Astrocyte (in vitro differentiated cells and primary cell): ENCODE measurements at regions not wholly inside any gene's neighbourhood (a gene's known extent, or its start where the extent isn't known, plus 50 kb on each side); places are given as distances from the start of the nearest gene placed in this dataset.

Experiments
- DNase-seq: peaks from one replicate; pipeline ENCODE4 v3.0.0-alpha.2; 2010; ENCODE audit warnings: low read depth
- FAIRE-seq: peaks from 2 replicates; lab custom pipeline; 2011; peaks lifted over from hg19 to GRCh38; lab: Jason Lieb, UNC
- H2AFZ ChIP-seq: 2 replicates; pipeline ENCODE4 v1.6.0; 2012; ENCODE audit warnings: low read depth, low read length, inconsistent platforms
- H3K27ac ChIP-seq: 2 replicates; pipeline ENCODE4 v1.5.1; 2011; ENCODE audit warnings: low read depth, low read length, inconsistent platforms
- H3K27me3 ChIP-seq: 2 replicates; pipeline ENCODE4 v1.6.0; 2011; ENCODE audit warnings: low read length, inconsistent platforms; ENCODE audit not compliant: insufficient read depth
- H3K36me3 ChIP-seq: 2 replicates; pipeline ENCODE4 v1.5.1; 2011; ENCODE audit warnings: low read length, inconsistent platforms; ENCODE audit not compliant: insufficient read depth
- H3K4me1 ChIP-seq: 2 replicates; pipeline ENCODE4 v1.5.1; 2011; ENCODE audit warnings: low read length, inconsistent platforms; ENCODE audit not compliant: insufficient read depth
- H3K4me2 ChIP-seq: 2 replicates; pipeline ENCODE4 v1.6.0; 2012; ENCODE audit warnings: low read length, inconsistent platforms
- H3K4me3 ChIP-seq: 2 replicates; pipeline ENCODE4 v1.5.1; 2011; ENCODE audit warnings: low read depth, mild to moderate bottlenecking, low read length, inconsistent platforms; ENCODE audit not compliant: insufficient read depth
- H3K79me2 ChIP-seq: 2 replicates; pipeline ENCODE4 v1.6.0; 2012; ENCODE audit warnings: mild to moderate bottlenecking, low read length, inconsistent platforms; ENCODE audit not compliant: insufficient read depth
- H3K9ac ChIP-seq: 2 replicates; pipeline ENCODE4 v1.6.0; 2012; ENCODE audit warnings: mild to moderate bottlenecking, low read length, inconsistent platforms
- H3K9me3 ChIP-seq: 2 replicates; pipeline ENCODE4 v1.5.1; 2012; ENCODE audit warnings: low read depth, mild to moderate bottlenecking, low read length, inconsistent platforms; ENCODE audit not compliant: insufficient read depth
- H4K20me1 ChIP-seq: 2 replicates; pipeline ENCODE4 v1.6.0; 2012; ENCODE audit warnings: low read length, inconsistent platforms; ENCODE audit not compliant: insufficient read depth
- H3K27ac Mint-ChIP-seq: one replicate; pipeline ENCODE4 v1.8.0; 2021; ENCODE audit warnings: mild to moderate bottlenecking, mixed read lengths; ENCODE audit not compliant: unreplicated experiment
- H3K27me3 Mint-ChIP-seq: one replicate; pipeline ENCODE4 v1.8.0; 2021; ENCODE audit warnings: low read depth, mixed read lengths; ENCODE audit not compliant: unreplicated experiment
- H3K36me3 Mint-ChIP-seq: one replicate; pipeline ENCODE4 v1.8.0; 2021; ENCODE audit warnings: low read depth, mixed read lengths; ENCODE audit not compliant: unreplicated experiment
- H3K4me1 Mint-ChIP-seq: one replicate; pipeline ENCODE4 v1.8.0; 2021; ENCODE audit warnings: low read depth, mixed read lengths; ENCODE audit not compliant: unreplicated experiment
- H3K4me3 Mint-ChIP-seq: one replicate; pipeline ENCODE4 v1.8.0; 2021; ENCODE audit warnings: mild to moderate bottlenecking, moderate library complexity, mixed read lengths; ENCODE audit not compliant: unreplicated experiment
- H3K9me3 Mint-ChIP-seq: one replicate; pipeline ENCODE4 v1.8.0; 2021; ENCODE audit warnings: mild to moderate bottlenecking, mixed read lengths; ENCODE audit not compliant: unreplicated experiment
- EZH2 ChIP-seq: IDR thresholded peaks from 2 replicates; pipeline ENCODE4 v1.6.1; 2012; ENCODE audit warnings: mild to moderate bottlenecking, low read length, inconsistent platforms; ENCODE audit not compliant: insufficient read depth
- TF ChIP-seq, protein P1 (sequence below): IDR thresholded peaks from 2 replicates; pipeline ENCODE4 v1.5.1; 2011; ENCODE audit warnings: low read depth, mild to moderate bottlenecking, inconsistent platforms, low read length, moderate library complexity; ENCODE audit not compliant: insufficient read depth

DNA sequence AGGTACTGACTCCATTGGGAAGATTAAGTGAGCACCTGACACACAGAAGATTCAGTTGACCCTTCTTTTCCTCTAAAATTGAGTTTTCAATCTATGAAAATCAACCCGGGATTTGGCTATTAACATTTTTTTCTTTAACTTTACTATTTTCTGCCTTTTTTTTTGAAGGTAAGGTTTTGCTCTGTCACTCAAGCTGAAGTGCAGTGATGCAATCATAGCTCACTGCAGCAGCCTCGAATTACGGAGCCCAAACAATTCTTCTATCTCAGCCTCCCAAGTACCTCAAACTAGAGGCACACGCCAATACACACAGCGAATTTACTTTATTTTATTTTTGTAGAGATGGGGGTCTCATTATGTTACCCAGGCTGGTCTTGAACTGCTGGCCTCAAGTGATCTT lies 1029.5 kb downstream of the MCTP2 start:
- H3K27ac Mint-ChIP-seq = no peak overlapping the region
- H3K4me3 Mint-ChIP-seq = no peak overlapping the region
- Histone ChIP-seq H3K4me2 (no peak overlapping the region), H3K9me3 (no peaks in the 10 kb centered on the region), H3K36me3 (no peaks in the 10 kb centered on the region), H3K4me1 (peaks cover 22% of the 10 kb centered on the region), H3K9ac (no peak overlapping the region), H2AFZ (no peak overlapping the region), H4K20me1 (no peaks in the 10 kb centered on the region), H3K27me3 (no peaks in the 10 kb centered on the region), H3K79me2 (no peaks in the 10 kb centered on the region), H3K4me3 (no peak overlapping the region), H3K27ac (no peak overlapping the region)
- FAIRE-seq (peak; percentile 47), DNase-seq (no peak)
- TF ChIP-seq EZH2 = no peak
- TF ChIP-seq, protein P1, sequence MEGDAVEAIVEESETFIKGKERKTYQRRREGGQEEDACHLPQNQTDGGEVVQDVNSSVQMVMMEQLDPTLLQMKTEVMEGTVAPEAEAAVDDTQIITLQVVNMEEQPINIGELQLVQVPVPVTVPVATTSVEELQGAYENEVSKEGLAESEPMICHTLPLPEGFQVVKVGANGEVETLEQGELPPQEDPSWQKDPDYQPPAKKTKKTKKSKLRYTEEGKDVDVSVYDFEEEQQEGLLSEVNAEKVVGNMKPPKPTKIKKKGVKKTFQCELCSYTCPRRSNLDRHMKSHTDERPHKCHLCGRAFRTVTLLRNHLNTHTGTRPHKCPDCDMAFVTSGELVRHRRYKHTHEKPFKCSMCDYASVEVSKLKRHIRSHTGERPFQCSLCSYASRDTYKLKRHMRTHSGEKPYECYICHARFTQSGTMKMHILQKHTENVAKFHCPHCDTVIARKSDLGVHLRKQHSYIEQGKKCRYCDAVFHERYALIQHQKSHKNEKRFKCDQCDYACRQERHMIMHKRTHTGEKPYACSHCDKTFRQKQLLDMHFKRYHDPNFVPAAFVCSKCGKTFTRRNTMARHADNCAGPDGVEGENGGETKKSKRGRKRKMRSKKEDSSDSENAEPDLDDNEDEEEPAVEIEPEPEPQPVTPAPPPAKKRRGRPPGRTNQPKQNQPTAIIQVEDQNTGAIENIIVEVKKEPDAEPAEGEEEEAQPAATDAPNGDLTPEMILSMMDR = no peak
- H3K9me3 Mint-ChIP-seq = no peaks in the 10 kb centered on the region
- no peaks in the 10 kb centered on the region for H3K27me3 Mint-ChIP-seq
- H3K4me1 Mint-ChIP-seq = peaks cover 26% of the 10 kb centered on the region
- H3K36me3 Mint-ChIP-seq = no peaks in the 10 kb centered on the region

DNA sequence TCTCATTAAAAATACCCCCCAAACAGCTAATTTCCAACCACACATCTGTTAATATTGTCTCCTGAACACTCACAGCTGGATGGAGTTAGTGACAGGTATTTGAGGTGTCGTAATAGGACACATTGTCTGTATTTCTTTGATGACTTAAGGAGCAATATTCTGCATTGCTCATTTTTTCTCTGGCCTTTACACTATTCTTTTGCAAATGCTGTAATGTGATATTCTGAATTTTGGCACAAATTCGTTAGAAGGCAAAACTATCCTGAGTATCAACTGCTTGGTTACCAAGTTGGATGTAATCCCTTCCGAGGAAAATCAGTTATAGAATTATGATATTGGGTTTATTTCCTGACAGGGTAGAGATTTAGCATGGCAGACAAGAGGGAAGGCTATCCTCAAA lies 1030.2 kb downstream of the MCTP2 start:
- no peak overlapping the region for H3K4me2 ChIP-seq
- H3K9me3 ChIP-seq = no peaks in the 10 kb centered on the region
- Mint-ChIP-seq H3K4me3 (no peak overlapping the region), H3K27ac (no peak overlapping the region), H3K36me3 (no peaks in the 10 kb centered on the region), H3K4me1 (peaks cover 26% of the 10 kb centered on the region), H3K27me3 (no peaks in the 10 kb centered on the region), H3K9me3 (no peaks in the 10 kb centered on the region)
- H3K4me3 ChIP-seq = no peak overlapping the region
- no peaks in the 10 kb centered on the region for H3K79me2 ChIP-seq
- no peaks in the 10 kb centered on the region for H4K20me1 ChIP-seq
- no peaks in the 10 kb centered on the region for H3K27me3 ChIP-seq
- H3K36me3 ChIP-seq = no peaks in the 10 kb centered on the region
- DNase-seq = no peak
- H3K27ac ChIP-seq = no peak overlapping the region
- H2AFZ ChIP-seq = no peak overlapping the region
- no peak overlapping the region for H3K9ac ChIP-seq
- TF ChIP-seq, protein P1 = no peak
- no peak for TF ChIP-seq EZH2
- no peak for FAIRE-seq
- peaks cover 22% of the 10 kb centered on the region for H3K4me1 ChIP-seq

GRCh38 chr15:95261968-95262367 lies 1030.6 kb downstream of the MCTP2 start:
- H2AFZ ChIP-seq = no peak overlapping the region
- H3K79me2 ChIP-seq = no peaks in the 10 kb centered on the region
- no peak overlapping the region for H3K27ac ChIP-seq
- H3K4me2 ChIP-seq = no peak overlapping the region
- Mint-ChIP-seq H3K36me3 (no peaks in the 10 kb centered on the region), H3K27me3 (no peaks in the 10 kb centered on the region), H3K4me1 (peaks cover 26% of the 10 kb centered on the region), H3K9me3 (no peaks in the 10 kb centered on the region), H3K27ac (no peak overlapping the region), H3K4me3 (no peak overlapping the region)
- no peaks in the 10 kb centered on the region for H4K20me1 ChIP-seq
- H3K9me3 ChIP-seq = no peaks in the 10 kb centered on the region
- FAIRE-seq (no peak), DNase-seq (no peak)
- peaks cover 22% of the 10 kb centered on the region for H3K4me1 ChIP-seq
- no peak overlapping the region for H3K9ac ChIP-seq
- TF ChIP-seq, protein P1 = no peak
- no peak for TF ChIP-seq EZH2
- no peaks in the 10 kb centered on the region for H3K27me3 ChIP-seq
- no peak overlapping the region for H3K4me3 ChIP-seq
- H3K36me3 ChIP-seq = no peaks in the 10 kb centered on the region
